Ishikawa (cell line): ENCODE measurements at regions not wholly inside any gene's neighbourhood (a gene's known extent, or its start where the extent isn't known, plus 50 kb on each side); places are given as distances from the start of the nearest gene placed in this dataset.

Source experiments
- CEBPB ChIP-seq: IDR thresholded peaks from 2 replicates; pipeline ENCODE4 v1.6.1; 2012
- CREB1 ChIP-seq: IDR thresholded peaks from 2 replicates; pipeline ENCODE4 v1.6.1; 2012; ENCODE audit warnings: low read depth
- EGR1 ChIP-seq: IDR thresholded peaks from 2 replicates; pipeline ENCODE4 v1.6.1; 2012
- EP300 ChIP-seq: IDR thresholded peaks from 2 replicates; pipeline ENCODE4 v1.6.1; 2012; ENCODE audit warnings: borderline replicate concordance
- FOXM1 ChIP-seq: IDR thresholded peaks from 2 replicates; pipeline ENCODE4 v1.6.1; 2012; ENCODE audit warnings: low read depth, borderline replicate concordance
- NFIC ChIP-seq: IDR thresholded peaks from 2 replicates; pipeline ENCODE4 v1.6.1; 2012
- RAD21 ChIP-seq: IDR thresholded peaks from 2 replicates; pipeline ENCODE4 v1.6.1; 2012; ENCODE audit warnings: low read depth
- TAF1 ChIP-seq: IDR thresholded peaks from 2 replicates; pipeline ENCODE4 v1.6.1; 2012; ENCODE audit warnings: low read depth, mild to moderate bottlenecking
- TCF12 ChIP-seq: IDR thresholded peaks from 2 replicates; pipeline ENCODE4 v1.6.1; 2012; ENCODE audit warnings: low read depth
- TEAD4 ChIP-seq: IDR thresholded peaks from 2 replicates; pipeline ENCODE4 v1.6.1; 2012
- YY1 ChIP-seq: IDR thresholded peaks from 2 replicates; pipeline ENCODE4 v1.6.1; 2012; ENCODE audit warnings: low read depth
- ZBTB7A ChIP-seq: IDR thresholded peaks from 2 replicates; pipeline ENCODE4 v1.6.1; 2012; ENCODE audit warnings: low read depth
- TF ChIP-seq, protein P1 (sequence below): IDR thresholded peaks from 2 replicates; pipeline ENCODE4 v1.6.1; 2012
- TF ChIP-seq, protein P2 (sequence below): IDR thresholded peaks from 2 replicates; pipeline ENCODE4 v1.6.1; 2012; ENCODE audit warnings: low read depth, mild to moderate bottlenecking
- TF ChIP-seq, protein P3 (sequence below): IDR thresholded peaks from 2 replicates; pipeline ENCODE4 v1.6.1; 2012

DNA sequence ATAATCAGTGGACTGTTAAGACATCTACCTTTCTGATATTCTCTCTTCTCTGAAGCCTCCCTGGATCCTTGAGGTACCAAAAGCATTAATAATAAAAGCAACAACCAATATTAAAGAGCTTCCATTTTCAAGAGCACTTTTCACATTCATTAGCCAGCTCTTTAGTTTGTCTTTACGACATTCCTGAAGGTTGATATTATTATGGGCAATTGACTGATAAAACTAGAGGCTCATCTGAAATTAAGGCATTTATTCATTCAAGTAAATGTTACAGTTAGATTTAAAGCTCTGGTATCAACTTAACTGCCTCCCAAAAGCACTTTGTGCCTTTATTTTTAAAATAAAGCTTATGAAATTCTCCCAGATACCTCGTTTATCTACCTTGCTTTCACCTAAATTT, 199.6 kb downstream of the PLK2 start:
- TF ChIP-seq TCF12 (no peak), CREB1 (no peak), FOXM1 (no peak), EGR1 (no peak), YY1 (no peak), EP300 (no peak), TAF1 (no peak), RAD21 (no peak)
- TF ChIP-seq, protein P1, sequence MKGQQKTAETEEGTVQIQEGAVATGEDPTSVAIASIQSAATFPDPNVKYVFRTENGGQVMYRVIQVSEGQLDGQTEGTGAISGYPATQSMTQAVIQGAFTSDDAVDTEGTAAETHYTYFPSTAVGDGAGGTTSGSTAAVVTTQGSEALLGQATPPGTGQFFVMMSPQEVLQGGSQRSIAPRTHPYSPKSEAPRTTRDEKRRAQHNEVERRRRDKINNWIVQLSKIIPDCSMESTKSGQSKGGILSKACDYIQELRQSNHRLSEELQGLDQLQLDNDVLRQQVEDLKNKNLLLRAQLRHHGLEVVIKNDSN = no peak
- TF ChIP-seq, protein P2, sequence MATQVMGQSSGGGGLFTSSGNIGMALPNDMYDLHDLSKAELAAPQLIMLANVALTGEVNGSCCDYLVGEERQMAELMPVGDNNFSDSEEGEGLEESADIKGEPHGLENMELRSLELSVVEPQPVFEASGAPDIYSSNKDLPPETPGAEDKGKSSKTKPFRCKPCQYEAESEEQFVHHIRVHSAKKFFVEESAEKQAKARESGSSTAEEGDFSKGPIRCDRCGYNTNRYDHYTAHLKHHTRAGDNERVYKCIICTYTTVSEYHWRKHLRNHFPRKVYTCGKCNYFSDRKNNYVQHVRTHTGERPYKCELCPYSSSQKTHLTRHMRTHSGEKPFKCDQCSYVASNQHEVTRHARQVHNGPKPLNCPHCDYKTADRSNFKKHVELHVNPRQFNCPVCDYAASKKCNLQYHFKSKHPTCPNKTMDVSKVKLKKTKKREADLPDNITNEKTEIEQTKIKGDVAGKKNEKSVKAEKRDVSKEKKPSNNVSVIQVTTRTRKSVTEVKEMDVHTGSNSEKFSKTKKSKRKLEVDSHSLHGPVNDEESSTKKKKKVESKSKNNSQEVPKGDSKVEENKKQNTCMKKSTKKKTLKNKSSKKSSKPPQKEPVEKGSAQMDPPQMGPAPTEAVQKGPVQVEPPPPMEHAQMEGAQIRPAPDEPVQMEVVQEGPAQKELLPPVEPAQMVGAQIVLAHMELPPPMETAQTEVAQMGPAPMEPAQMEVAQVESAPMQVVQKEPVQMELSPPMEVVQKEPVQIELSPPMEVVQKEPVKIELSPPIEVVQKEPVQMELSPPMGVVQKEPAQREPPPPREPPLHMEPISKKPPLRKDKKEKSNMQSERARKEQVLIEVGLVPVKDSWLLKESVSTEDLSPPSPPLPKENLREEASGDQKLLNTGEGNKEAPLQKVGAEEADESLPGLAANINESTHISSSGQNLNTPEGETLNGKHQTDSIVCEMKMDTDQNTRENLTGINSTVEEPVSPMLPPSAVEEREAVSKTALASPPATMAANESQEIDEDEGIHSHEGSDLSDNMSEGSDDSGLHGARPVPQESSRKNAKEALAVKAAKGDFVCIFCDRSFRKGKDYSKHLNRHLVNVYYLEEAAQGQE = no peak
- TF ChIP-seq, protein P3, sequence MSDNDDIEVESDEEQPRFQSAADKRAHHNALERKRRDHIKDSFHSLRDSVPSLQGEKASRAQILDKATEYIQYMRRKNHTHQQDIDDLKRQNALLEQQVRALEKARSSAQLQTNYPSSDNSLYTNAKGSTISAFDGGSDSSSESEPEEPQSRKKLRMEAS = no peak

DNA sequence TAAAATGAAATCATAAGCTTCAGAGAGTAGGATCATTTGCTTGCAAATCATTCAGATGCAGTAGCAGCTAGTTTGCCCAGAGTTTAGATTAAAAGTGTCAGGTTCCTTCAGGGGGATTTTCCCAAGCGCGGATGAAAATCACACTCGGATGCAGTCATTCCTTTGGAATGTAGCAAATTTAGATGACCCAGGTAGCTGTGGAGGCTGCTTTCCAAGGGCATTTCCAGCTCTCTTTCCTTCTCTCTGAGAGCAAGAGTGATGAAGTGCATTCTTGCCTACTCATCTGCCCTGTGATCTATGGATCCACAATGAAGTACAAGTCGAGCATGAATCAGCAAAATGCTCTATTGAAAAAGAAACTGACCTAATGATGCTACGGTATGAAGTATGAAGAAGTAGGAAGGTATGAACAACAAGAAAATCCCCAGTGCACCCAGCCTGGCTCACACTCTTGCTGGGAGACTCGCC, 200.2 kb downstream of the PLK2 start:
- TF ChIP-seq EP300 (peak; percentile 37; the same call in 1 of the 2 replicates), TEAD4 (peak; percentile 81)
- TF ChIP-seq, protein P3 = no peak

DNA sequence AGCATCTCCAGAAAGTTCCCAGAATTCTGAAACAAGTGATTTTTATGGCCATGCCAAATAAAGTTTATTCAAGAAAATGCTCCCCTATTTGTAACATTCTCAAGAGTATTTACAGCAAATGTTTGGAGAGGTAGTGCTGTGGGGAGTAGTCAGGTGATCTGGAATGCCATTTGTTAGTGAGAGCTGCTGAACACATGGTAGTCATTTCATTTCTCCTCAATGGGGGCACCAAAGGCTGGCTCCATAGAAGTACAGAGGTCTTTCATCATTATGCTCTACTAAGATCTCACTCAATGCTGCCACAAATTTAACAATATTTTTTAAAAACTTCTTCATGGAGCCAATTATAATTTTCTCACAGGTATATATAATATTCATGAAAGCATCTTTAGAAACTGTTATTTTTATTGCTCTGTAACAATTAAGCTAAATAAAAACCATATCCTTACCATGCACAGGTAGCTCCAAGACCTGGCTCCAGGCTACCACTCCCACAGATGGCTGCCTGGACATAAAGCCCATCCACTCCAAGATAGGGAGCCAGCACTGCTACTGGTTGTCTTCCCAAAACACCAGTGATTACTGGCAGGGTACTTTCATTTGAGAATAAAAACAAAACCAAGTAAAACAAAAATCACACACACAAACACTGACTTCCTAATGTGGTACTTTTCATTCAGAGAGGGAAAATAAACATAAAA, 200.8 kb downstream of the PLK2 start:
- TF ChIP-seq CEBPB (no peak), TAF1 (no peak), RAD21 (no peak), NFIC (no peak), TEAD4 (no peak), ZBTB7A (no peak)
- TF ChIP-seq, protein P1 = no peak

DNA sequence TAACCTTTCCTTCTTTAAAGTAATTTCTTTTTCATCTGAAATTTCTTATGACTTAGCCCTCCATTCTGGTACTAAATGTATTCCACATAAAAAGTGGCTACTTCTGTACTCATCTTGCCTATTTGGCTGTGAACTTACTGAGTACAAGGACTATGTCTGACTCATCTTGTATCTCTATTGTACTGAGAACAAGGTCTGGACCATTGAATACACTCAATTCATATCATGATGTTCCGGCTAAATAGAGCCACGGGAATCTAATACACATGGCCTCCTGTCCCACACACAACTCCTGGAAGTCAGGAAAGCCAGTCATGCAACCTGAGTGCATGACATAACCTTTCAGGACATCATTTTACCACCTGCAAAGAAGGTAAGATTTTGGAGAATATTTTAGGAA, 203.9 kb downstream of the PLK2 start:
- TF ChIP-seq CEBPB (no peak), TEAD4 (no peak), CREB1 (no peak), RAD21 (no peak), TAF1 (no peak), FOXM1 (no peak)
- TF ChIP-seq, protein P1 = no peak

DNA sequence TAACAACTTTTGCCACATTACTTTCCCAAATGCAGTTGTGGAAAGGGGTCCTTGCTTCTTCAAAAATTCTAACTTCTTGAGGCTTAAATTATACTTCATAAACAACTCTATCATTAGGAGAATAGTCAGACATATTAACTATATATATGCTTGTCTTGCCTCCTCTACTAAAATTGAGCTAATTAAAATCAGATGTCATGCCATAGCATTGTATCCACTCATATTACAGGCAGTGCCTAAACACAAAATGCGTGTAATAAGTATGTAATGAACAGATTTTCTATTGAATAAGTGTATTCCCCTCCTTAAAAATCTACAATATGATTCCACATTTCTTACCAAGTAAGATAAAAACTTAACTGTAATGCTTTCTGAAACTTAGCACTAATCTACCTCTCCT, 204.5 kb downstream of the PLK2 start:
- TF ChIP-seq CEBPB (no peak), RAD21 (no peak), ZBTB7A (no peak), CREB1 (no peak), EP300 (no peak), EGR1 (no peak), TCF12 (no peak), NFIC (no peak), TAF1 (no peak), FOXM1 (no peak)
- TF ChIP-seq, protein P2 = no peak
- TF ChIP-seq, protein P1 = no peak
- TF ChIP-seq, protein P3 = no peak

DNA sequence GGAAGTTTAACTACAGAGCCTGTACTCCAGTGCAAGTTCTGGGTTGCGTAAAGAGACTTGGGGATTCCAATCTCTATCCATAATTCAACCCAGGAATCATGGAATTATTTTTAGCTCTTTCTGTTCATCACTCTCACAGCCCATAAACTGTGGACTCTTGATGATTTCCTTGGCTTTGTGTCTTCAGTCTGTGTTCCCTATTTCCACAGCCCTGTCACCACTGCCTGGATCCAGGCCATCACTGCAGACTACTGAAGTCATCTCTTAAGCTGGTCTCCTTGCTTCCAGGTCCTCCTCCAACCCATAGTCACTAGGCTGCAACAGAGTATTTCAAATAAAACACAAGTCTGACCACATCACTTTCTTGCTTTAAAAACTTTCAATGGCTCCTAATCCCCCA, 211.7 kb downstream of the PLK2 start:
- TF ChIP-seq EGR1 (no peak), RAD21 (no peak), CEBPB (no peak), YY1 (no peak), TEAD4 (no peak), NFIC (no peak), ZBTB7A (no peak), TAF1 (no peak), EP300 (no peak), FOXM1 (no peak), CREB1 (no peak), TCF12 (no peak)
- TF ChIP-seq, protein P2 = no peak
- TF ChIP-seq, protein P1 = no peak
- TF ChIP-seq, protein P3 = no peak
